ENCODE measurements at regions not wholly inside any gene's neighbourhood (a gene's known extent, or its start where the extent isn't known, plus 50 kb on each side); places are given as distances from the start of the nearest gene placed in this dataset.

GRCh38 chr15:88985547-88986393 lies 72.6 kb upstream of the MFGE8 start:
- no peak for TF ChIP-seq CTCF (IDR thresholded peaks at IDR 0.05)
- no peak for TF ChIP-seq POLR2A (IDR thresholded peaks at IDR 0.05)
- TF ChIP-seq POLR2AphosphoS5 (IDR thresholded peaks at IDR 0.05) = no peak
- TF ChIP-seq EP300 (IDR thresholded peaks at IDR 0.05) = no peak
